Trophoblast cell (in vitro differentiated cells and primary cell): ENCODE measurements at regions not wholly inside any gene's neighbourhood (a gene's known extent, or its start where the extent isn't known, plus 50 kb on each side); places are given as distances from the start of the nearest gene placed in this dataset.

Experiments
- DNase-seq, 2 donors: peaks; one replicate each; pipeline ENCODE4 v3.0.0-alpha.2; 2016
- H2AFZ ChIP-seq: 2 replicates; pipeline ENCODE4 v1.6.1; 2013; ENCODE audit warnings: low read length, moderate library complexity, mild to moderate bottlenecking; ENCODE audit not compliant: insufficient read depth, poor library complexity
- H2AK5ac ChIP-seq: 2 replicates; pipeline ENCODE4 v1.6.1; 2013; ENCODE audit warnings: mild to moderate bottlenecking, low read length
- H2BK120ac ChIP-seq: 2 replicates; pipeline ENCODE4 v1.6.1; 2013; ENCODE audit warnings: low read length, mild to moderate bottlenecking, moderate library complexity; ENCODE audit not compliant: insufficient read depth, poor library complexity
- H2BK12ac ChIP-seq: 2 replicates; pipeline ENCODE4 v1.6.1; 2013; ENCODE audit warnings: mild to moderate bottlenecking, low read length, moderate library complexity
- H2BK5ac ChIP-seq: 2 replicates; pipeline ENCODE4 v1.6.1; 2013; ENCODE audit warnings: low read length, low read depth, moderate library complexity, mild to moderate bottlenecking; ENCODE audit not compliant: poor library complexity
- H3K14ac ChIP-seq: 2 replicates; pipeline ENCODE4 v1.6.1; 2013; ENCODE audit warnings: mild to moderate bottlenecking, low read length
- H3K18ac ChIP-seq: 2 replicates; pipeline ENCODE4 v1.6.1; 2013; ENCODE audit warnings: mild to moderate bottlenecking, low read length
- H3K23ac ChIP-seq: 2 replicates; pipeline ENCODE4 v1.6.1; 2013; ENCODE audit warnings: low read length
- H3K27ac ChIP-seq: 2 replicates; pipeline ENCODE4 v1.5.1; 2013; ENCODE audit warnings: low read depth, mild to moderate bottlenecking, inconsistent platforms, low read length, moderate library complexity
- H3K27me3 ChIP-seq: 2 replicates; pipeline ENCODE4 v1.6.1; 2013; ENCODE audit warnings: inconsistent platforms, mild to moderate bottlenecking, low read length, moderate library complexity; ENCODE audit not compliant: insufficient read depth
- H3K36me3 ChIP-seq, 2 experiments: 1 replicate in 1 of 2; 2 replicates in 1 of 2; pipeline ENCODE4 v1.6.1; 2013; ENCODE audit warnings: low read length in 2 of 2, mild to moderate bottlenecking in 2 of 2, moderate library complexity in 1 of 2; ENCODE audit not compliant: insufficient read depth in 2 of 2, control insufficient read depth in 1 of 2
- H3K4ac ChIP-seq: 2 replicates; pipeline ENCODE4 v1.6.1; 2013; ENCODE audit warnings: low read depth, mild to moderate bottlenecking, low read length, moderate library complexity
- H3K4me1 ChIP-seq, 2 experiments: 1 replicate in 1 of 2; 2 replicates in 1 of 2; pipeline ENCODE4 v1.6.1; 2013; ENCODE audit warnings: low read length in 2 of 2, mild to moderate bottlenecking in 2 of 2, moderate library complexity in 1 of 2; ENCODE audit not compliant: insufficient read depth in 2 of 2, control insufficient read depth in 1 of 2
- H3K4me2 ChIP-seq: 2 replicates; pipeline ENCODE4 v1.6.1; 2013; ENCODE audit warnings: inconsistent platforms, mild to moderate bottlenecking, low read length, moderate library complexity
- H3K4me3 ChIP-seq: 2 replicates; pipeline ENCODE4 v1.5.1; 2013; ENCODE audit warnings: mild to moderate bottlenecking, low read depth, low read length, inconsistent platforms
- H3K79me1 ChIP-seq: one replicate; pipeline ENCODE4 v1.6.1; 2013; ENCODE audit warnings: low read length
- H3K79me2 ChIP-seq: 2 replicates; pipeline ENCODE4 v1.6.1; 2013; ENCODE audit warnings: low read length, mild to moderate bottlenecking; ENCODE audit not compliant: control insufficient read depth, insufficient read depth, poor library complexity
- H3K9ac ChIP-seq: 2 replicates; pipeline ENCODE4 v1.6.1; 2013; ENCODE audit warnings: mild to moderate bottlenecking, low read length
- H3K9me3 ChIP-seq: 2 replicates; pipeline ENCODE4 v1.6.1; 2013; ENCODE audit warnings: low read depth, mild to moderate bottlenecking, control low read depth, inconsistent platforms, low read length; ENCODE audit not compliant: insufficient read depth
- H4K12ac ChIP-seq: 2 replicates; pipeline ENCODE4 v1.6.1; 2013; ENCODE audit warnings: low read depth, mild to moderate bottlenecking, low read length, moderate library complexity
- H4K8ac ChIP-seq: 2 replicates; pipeline ENCODE4 v1.6.1; 2013; ENCODE audit warnings: low read depth, mild to moderate bottlenecking, low read length, moderate library complexity
- H4K91ac ChIP-seq: one replicate; pipeline ENCODE4 v1.6.1; 2013; ENCODE audit warnings: low read depth, mild to moderate bottlenecking, low read length, moderate library complexity
- WGBS: extraction: QIAGEN DNeasy Blood & Tissue Kit; methylation state at CpG from one replicate; pipeline ENCODE4 v1.1.7; 2013; ENCODE audit warnings: missing lambda C conversion rate; ENCODE audit not compliant: insufficient read length, insufficient coverage; ENCODE audit errors: extremely low coverage; 5-methylcytosine and 5-hydroxymethylcytosine counted together

- H3K4me2 ChIP-seq = no peak overlapping the region
- no peaks in the 10 kb centered on the region for H3K27me3 ChIP-seq
- H3K18ac ChIP-seq = no peak overlapping the region
- H3K79me2 ChIP-seq = no peaks in the 10 kb centered on the region
- H4K12ac ChIP-seq = no peak overlapping the region
- H3K14ac ChIP-seq = no peak overlapping the region
- no peaks in the 10 kb centered on the region for H3K79me1 ChIP-seq
- H3K4me1 ChIP-seq = no peaks in the 10 kb centered on the region
- no peak overlapping the region for H3K4me3 ChIP-seq
- no peak overlapping the region for H4K8ac ChIP-seq
- H2BK5ac ChIP-seq = no peak overlapping the region
- H3K23ac ChIP-seq = no peak overlapping the region
- no peak overlapping the region for H4K91ac ChIP-seq
- H3K9me3 ChIP-seq = no peaks in the 10 kb centered on the region
- H2BK120ac ChIP-seq = no peak overlapping the region
- no peak overlapping the region for H2AK5ac ChIP-seq
- H3K36me3 ChIP-seq = no peaks in the 10 kb centered on the region
- H3K9ac ChIP-seq = no peak overlapping the region
- no peak overlapping the region for H2AFZ ChIP-seq
- H3K4ac ChIP-seq = no peak overlapping the region
- no peak for DNase-seq
- WGBS = no CpG with 5 or more reads among the region's 1 CpG
- no peak overlapping the region for H3K27ac ChIP-seq
- no peak overlapping the region for H2BK12ac ChIP-seq
Measured at GRCh38 chr2:67628892-67629291, 231.8 kb downstream of the ETAA1 start.

GRCh38 chr2:67631483-67631882 is 234.3 kb downstream of the ETAA1 start:
- Histone ChIP-seq H3K36me3 (no peaks in the 10 kb centered on the region), H3K18ac (no peak overlapping the region), H3K79me1 (no peaks in the 10 kb centered on the region)

DNA sequence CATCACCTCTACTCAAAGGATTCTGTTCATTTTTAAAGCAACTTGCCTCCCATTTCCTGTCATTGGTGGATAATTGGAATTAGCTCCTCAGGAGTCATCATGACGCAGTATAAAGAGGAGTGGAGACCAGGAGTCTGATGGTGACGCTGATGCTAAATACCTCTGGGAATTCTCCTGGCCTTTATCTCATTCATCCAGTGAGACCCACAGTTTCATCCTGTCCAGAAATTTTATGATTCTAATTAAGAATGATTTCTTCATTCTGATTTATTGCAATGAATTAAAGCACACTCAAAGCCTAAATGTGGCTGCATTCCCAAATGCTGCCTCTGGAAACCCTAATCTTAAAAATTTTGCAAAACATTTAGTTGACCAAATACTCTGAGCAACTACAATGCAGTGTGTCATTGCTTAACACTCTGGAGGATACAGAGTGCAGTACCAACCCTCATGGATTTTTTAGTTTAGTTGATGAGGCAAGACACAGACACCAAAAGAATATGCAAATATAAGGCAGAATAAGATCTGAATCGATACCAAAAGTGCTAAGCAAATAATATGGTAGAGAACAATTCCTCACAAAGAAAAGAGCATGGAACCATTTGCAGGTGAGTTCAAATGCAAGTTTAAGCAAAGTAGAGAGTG is 236.2 kb downstream of the ETAA1 start:
- Histone ChIP-seq H4K8ac (no peak overlapping the region), H2AFZ (no peak overlapping the region), H3K23ac (no peak overlapping the region), H2BK5ac (no peak overlapping the region), H3K14ac (no peak overlapping the region), H3K4me3 (no peak overlapping the region), H3K27ac (no peak overlapping the region), H2AK5ac (no peak overlapping the region), H3K27me3 (no peaks in the 10 kb centered on the region), H3K4me1 (no peaks in the 10 kb centered on the region), H3K79me2 (no peaks in the 10 kb centered on the region), H3K18ac (no peak overlapping the region), H2BK12ac (no peak overlapping the region), H3K4me2 (no peak overlapping the region), H3K36me3 (no peaks in the 10 kb centered on the region), H2BK120ac (no peak overlapping the region), H3K9me3 (no peaks in the 10 kb centered on the region), H3K79me1 (no peaks in the 10 kb centered on the region), H4K91ac (no peak overlapping the region), H3K9ac (no peak overlapping the region), H3K4ac (no peak overlapping the region), H4K12ac (no peak overlapping the region)
- no CpG with 5 or more reads among the region's 3 CpGs for WGBS
- DNase-seq = no peak

More at GRCh38 chr2:67631483-67631882, 234.3 kb downstream of the ETAA1 start:
- no peak overlapping the region for H3K4me3 ChIP-seq
- H2AK5ac ChIP-seq = no peak overlapping the region
- no peak overlapping the region for H4K8ac ChIP-seq
- H2BK12ac ChIP-seq = no peak overlapping the region
- H4K91ac ChIP-seq = no peak overlapping the region
- no peak overlapping the region for H3K4ac ChIP-seq
- no peaks in the 10 kb centered on the region for H3K27me3 ChIP-seq
- H3K23ac ChIP-seq = no peak overlapping the region
- H4K12ac ChIP-seq = no peak overlapping the region
- H3K4me2 ChIP-seq = no peak overlapping the region
- no peaks in the 10 kb centered on the region for H3K4me1 ChIP-seq
- no peak overlapping the region for H2BK120ac ChIP-seq
- H3K9me3 ChIP-seq = no peaks in the 10 kb centered on the region
- H2BK5ac ChIP-seq = no peak overlapping the region
- no peaks in the 10 kb centered on the region for H3K79me2 ChIP-seq
- H3K27ac ChIP-seq = no peak overlapping the region
- no peak overlapping the region for H2AFZ ChIP-seq
- H3K9ac ChIP-seq = no peak overlapping the region
- H3K14ac ChIP-seq = no peak overlapping the region
- DNase-seq = no peak

GRCh38 chr2:67638146-67638545 is 241.0 kb downstream of the ETAA1 start:
- H3K79me2 ChIP-seq = no peaks in the 10 kb centered on the region
- H2AFZ ChIP-seq = no peak overlapping the region
- H3K14ac ChIP-seq = no peak overlapping the region
- no peak overlapping the region for H4K12ac ChIP-seq
- H2BK5ac ChIP-seq = no peak overlapping the region
- no peaks in the 10 kb centered on the region for H3K4me1 ChIP-seq
- H2BK12ac ChIP-seq = no peak overlapping the region
- no peak overlapping the region for H3K9ac ChIP-seq
- H3K9me3 ChIP-seq = no peaks in the 10 kb centered on the region
- H4K91ac ChIP-seq = no peak overlapping the region
- no peak overlapping the region for H2BK120ac ChIP-seq
- no peak overlapping the region for H3K4ac ChIP-seq
- no peak overlapping the region for H4K8ac ChIP-seq
- no peak overlapping the region for H3K18ac ChIP-seq
- no peak for DNase-seq
- no peak overlapping the region for H3K4me2 ChIP-seq
- no CpG with 5 or more reads among the region's 3 CpGs for WGBS
- no peaks in the 10 kb centered on the region for H3K36me3 ChIP-seq
- no peak overlapping the region for H3K27ac ChIP-seq
- no peak overlapping the region for H3K4me3 ChIP-seq
- no peaks in the 10 kb centered on the region for H3K27me3 ChIP-seq
- no peaks in the 10 kb centered on the region for H3K79me1 ChIP-seq
- H2AK5ac ChIP-seq = no peak overlapping the region
- H3K23ac ChIP-seq = no peak overlapping the region
